Panc1 (cell line): ENCODE measurements at regions not wholly inside any gene's neighbourhood (a gene's known extent, or its start where the extent isn't known, plus 50 kb on each side); places are given as distances from the start of the nearest gene placed in this dataset.

Experiments used
- ATAC-seq: fragments of 200-7000 bp; cut with Tn5 transposase; 2 replicates; pipeline ENCODE4 v1.9.1; 2020; ENCODE audit warnings: mild to moderate bottlenecking, moderate library complexity
- BruUV-seq: library from RNA; stranded (reverse); fragments of 400-500 nt; replicated peaks from 2 replicates; lab custom pipeline; 2021; lab: Mats Ljungman, UMichigan
- CTCF ChIA-PET: fragments of 300-600 bp; sonication (Branson Sonifier 250); formaldehyde crosslinking; loops from one replicate; lab custom pipeline; 2022; ENCODE audit warnings: antibody characterized with exemption; lab: Charles Lee
- POLR2A ChIA-PET: fragments of 300-600 bp; sonication (Branson Sonifier 250); formaldehyde crosslinking; loops from one replicate; lab custom pipeline; 2022; ENCODE audit warnings: antibody characterized with exemption; lab: Charles Lee
- DNase-seq: peaks from one replicate; pipeline ENCODE4 v3.0.0-alpha.2; 2010; ENCODE audit warnings: low read depth, low spot score
- H3K27ac ChIP-seq: 2 replicates; pipeline ENCODE4 v1.5.1; 2011; ENCODE audit warnings: mild to moderate bottlenecking, low read length, inconsistent platforms
- H3K27me3 ChIP-seq: fragments of 200-500 bp; sonication (Bioruptor generic); 2 replicates; pipeline ENCODE4 v1.6.0; 2014; ENCODE audit warnings: low read length, inconsistent platforms; ENCODE audit not compliant: control insufficient read depth, insufficient read depth
- H3K36me3 ChIP-seq: fragments of 200-500 bp; sonication (Bioruptor generic); 2 replicates; pipeline ENCODE4 v1.5.1; 2014; ENCODE audit warnings: inconsistent platforms, mild to moderate bottlenecking, low read length, moderate library complexity; ENCODE audit not compliant: control insufficient read depth, insufficient read depth
- H3K4me1 ChIP-seq: 2 replicates; pipeline ENCODE4 v1.5.1; 2011; ENCODE audit warnings: inconsistent platforms, mild to moderate bottlenecking, low read length, moderate library complexity; ENCODE audit not compliant: control insufficient read depth, insufficient read depth
- H3K4me3 ChIP-seq, 2 experiments: 2 replicates each; pipeline ENCODE4 v1.5.1; 2011 to 2012; ENCODE audit warnings: low read depth in 2 of 2, low read length in 2 of 2, mild to moderate bottlenecking in 2 of 2, inconsistent platforms in 1 of 2, moderate library complexity in 1 of 2
- H3K9me3 ChIP-seq: fragments of 200-500 bp; sonication (Bioruptor generic); 2 replicates; pipeline ENCODE4 v1.5.1; 2014; ENCODE audit warnings: low read depth, mild to moderate bottlenecking, inconsistent platforms, low read length, moderate library complexity; ENCODE audit not compliant: control insufficient read depth, insufficient read depth
- POLR2AphosphoS5 ChIP-seq: IDR thresholded peaks from 2 replicates; pipeline ENCODE4 v1.6.1; 2012; ENCODE audit warnings: mild to moderate bottlenecking, low read depth, low read length, moderate library complexity
- REST ChIP-seq, 2 experiments: IDR thresholded peaks; 2 replicates each; pipeline ENCODE4 v1.6.1; 2011 to 2012; ENCODE audit warnings: low read depth in 2 of 2, control low read depth in 1 of 2, low read length in 1 of 2, mild to moderate bottlenecking in 1 of 2, moderate library complexity in 1 of 2; ENCODE audit not compliant: insufficient read depth in 1 of 2
- SIN3A ChIP-seq: IDR thresholded peaks from 2 replicates; pipeline ENCODE4 v1.6.1; 2012; ENCODE audit warnings: low read depth, mild to moderate bottlenecking, low read length, moderate library complexity, borderline replicate concordance; ENCODE audit not compliant: insufficient read depth
- TCF7L2 ChIP-seq: IDR thresholded peaks from 2 replicates; pipeline ENCODE4 v1.6.1; 2011; ENCODE audit warnings: mild to moderate bottlenecking, low read depth, low read length, inconsistent platforms
- in situ Hi-C: cut with HindIII; loops from 2 replicates; pipeline ENCODE4 v1.10.0; 2016; ENCODE audit warnings: low sequenced_read_pairs, low pct_unique_long_range_greater_than_20kb
- intact Hi-C: fragments of 100-400 bp; cut with micrococcal nuclease; formaldehyde crosslinking; loops from one replicate; pipeline ENCODE4 v1.10.0; 2022; ENCODE audit not compliant: unreplicated experiment
- TF ChIP-seq, protein P1 (sequence below): fragments of 450-650 bp; IDR thresholded peaks from 2 replicates; pipeline ENCODE4 v1.5.1; 2017; ENCODE audit warnings: mild to moderate bottlenecking

DNA sequence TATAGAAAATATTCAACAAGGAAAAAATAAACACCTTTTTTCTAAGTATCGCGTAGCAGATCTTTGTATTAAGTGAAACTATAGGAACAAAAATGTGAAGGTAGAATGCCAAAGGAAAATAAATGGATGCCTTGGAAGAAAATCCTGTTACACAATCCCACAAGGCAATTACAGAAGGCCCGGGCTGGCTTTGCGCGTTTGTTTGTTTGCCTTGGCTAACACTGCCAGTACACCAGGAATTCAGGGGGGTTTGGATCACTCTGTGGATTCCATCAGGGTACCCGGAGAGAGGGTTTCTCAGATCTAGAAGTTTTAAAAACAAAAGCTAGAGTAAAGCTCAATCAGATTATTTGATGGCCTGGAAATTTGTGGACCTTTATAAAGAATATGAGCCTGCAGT is 478.3 kb downstream of the FBXO15 start:
- no peak for ATAC-seq
- no TSS peak for BruUV-seq
- CTCF ChIA-PET = no interaction called here

GRCh38 chr18:73668051-73668450 is 479.6 kb downstream of the FBXO15 start:
- in situ Hi-C loops (no loop called here), intact Hi-C loops (no loop called here)
- DNase-seq (no peak), ATAC-seq (no peak)
- H3K27ac ChIP-seq = no peak overlapping the region
- CTCF ChIA-PET = no interaction called here
- POLR2A ChIA-PET = no interaction called here
- no peak overlapping the region for H3K4me3 ChIP-seq
- BruUV-seq = no TSS peak
- H3K9me3 ChIP-seq = no peaks in the 10 kb centered on the region
- H3K36me3 ChIP-seq = no peaks in the 10 kb centered on the region
- TF ChIP-seq TCF7L2 (no peak), POLR2AphosphoS5 (no peak), SIN3A (no peak), REST (IDR thresholded peaks at IDR 0.05; ENCODE audit: insufficient read depth in 1 of 2, low read depth in 2 of 2, low read length in 1 of 2) (no peak)
- TF ChIP-seq, protein P1, sequence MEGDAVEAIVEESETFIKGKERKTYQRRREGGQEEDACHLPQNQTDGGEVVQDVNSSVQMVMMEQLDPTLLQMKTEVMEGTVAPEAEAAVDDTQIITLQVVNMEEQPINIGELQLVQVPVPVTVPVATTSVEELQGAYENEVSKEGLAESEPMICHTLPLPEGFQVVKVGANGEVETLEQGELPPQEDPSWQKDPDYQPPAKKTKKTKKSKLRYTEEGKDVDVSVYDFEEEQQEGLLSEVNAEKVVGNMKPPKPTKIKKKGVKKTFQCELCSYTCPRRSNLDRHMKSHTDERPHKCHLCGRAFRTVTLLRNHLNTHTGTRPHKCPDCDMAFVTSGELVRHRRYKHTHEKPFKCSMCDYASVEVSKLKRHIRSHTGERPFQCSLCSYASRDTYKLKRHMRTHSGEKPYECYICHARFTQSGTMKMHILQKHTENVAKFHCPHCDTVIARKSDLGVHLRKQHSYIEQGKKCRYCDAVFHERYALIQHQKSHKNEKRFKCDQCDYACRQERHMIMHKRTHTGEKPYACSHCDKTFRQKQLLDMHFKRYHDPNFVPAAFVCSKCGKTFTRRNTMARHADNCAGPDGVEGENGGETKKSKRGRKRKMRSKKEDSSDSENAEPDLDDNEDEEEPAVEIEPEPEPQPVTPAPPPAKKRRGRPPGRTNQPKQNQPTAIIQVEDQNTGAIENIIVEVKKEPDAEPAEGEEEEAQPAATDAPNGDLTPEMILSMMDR = no peak
- H3K4me1 ChIP-seq = no peaks in the 10 kb centered on the region
- H3K27me3 ChIP-seq = no peaks in the 10 kb centered on the region; the same call in 1 of the 2 replicates

More for the DNA sequence above, 478.3 kb downstream of the FBXO15 start:
- TF ChIP-seq REST (IDR thresholded peaks at IDR 0.05; ENCODE audit: insufficient read depth in 1 of 2, low read depth in 2 of 2, low read length in 1 of 2) (no peak), TCF7L2 (no peak), POLR2AphosphoS5 (no peak), SIN3A (no peak)
- TF ChIP-seq, protein P1 = no peak
- no peaks in the 10 kb centered on the region for H3K36me3 ChIP-seq
- no peak overlapping the region for H3K4me3 ChIP-seq
- in situ Hi-C loops = no loop called here
- intact Hi-C loops = no loop called here
- H3K27ac ChIP-seq = no peak overlapping the region
- POLR2A ChIA-PET = no interaction called here
- H3K4me1 ChIP-seq = no peaks in the 10 kb centered on the region
- no peaks in the 10 kb centered on the region; the same call in 1 of the 2 replicates for H3K27me3 ChIP-seq
- DNase-seq = no peak
- H3K9me3 ChIP-seq = no peaks in the 10 kb centered on the region
